ENCODE measurements at regions not wholly inside any gene's neighbourhood (a gene's known extent, or its start where the extent isn't known, plus 50 kb on each side); places are given as distances from the start of the nearest gene placed in this dataset.

DNA sequence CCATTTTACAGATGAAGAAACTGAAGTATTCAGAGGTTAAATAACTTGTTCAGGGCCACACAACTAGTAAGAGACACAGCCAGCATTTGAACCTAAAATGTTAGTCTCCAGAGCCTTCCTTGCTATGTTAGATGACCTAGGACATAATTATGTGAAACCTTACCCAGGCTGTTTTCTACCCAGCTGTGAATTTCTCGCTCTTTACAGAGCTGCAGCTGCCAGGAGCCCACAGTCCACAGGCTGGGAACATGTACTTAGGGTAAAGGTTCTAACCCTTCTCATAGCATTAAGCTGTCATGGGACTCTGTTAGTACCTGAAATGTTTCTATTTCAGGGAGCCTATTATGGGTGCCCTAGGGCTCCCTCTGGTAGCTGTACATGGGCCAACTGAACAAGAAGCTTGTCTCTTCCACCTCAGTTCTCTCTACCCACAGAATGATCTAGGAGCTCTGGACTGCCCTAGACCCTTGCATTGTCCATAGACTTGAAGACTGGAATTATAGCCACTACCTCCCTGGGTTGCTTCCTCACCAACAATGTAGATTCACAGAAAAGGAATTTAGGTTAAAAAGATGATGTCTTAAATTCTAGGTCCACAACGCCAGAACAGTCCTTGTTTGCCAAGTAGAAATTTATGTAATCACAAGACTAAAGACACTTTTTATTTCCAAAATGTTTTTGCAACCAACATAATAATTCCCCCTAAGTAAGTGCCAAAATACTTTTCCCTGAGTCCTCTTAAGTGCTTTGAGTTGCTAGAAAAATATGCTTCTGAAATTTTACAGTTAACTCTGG is 262.9 kb downstream of the PIK3R1 start:
- no peaks in the 10 kb centered on the region; a peak in 1 of 5 replicates for H3K27me3 ChIP-seq (ENCODE audit: control insufficient read depth in 1 of 2, insufficient read depth in 2 of 2, low read length in 2 of 2)
- DNase-seq (ENCODE audit: low spot score) (no peak), ATAC-seq (no peak), FAIRE-seq (no peak)
- in situ Hi-C loops (cut with HindIII; ENCODE audit: extremely low pct_ligation_motif_present, low pct_unique_long_range_greater_than_20kb): no loop called here
- H2AFZ ChIP-seq (ENCODE audit: low read length): no peak overlapping the region
- intact Hi-C loops (cut with micrococcal nuclease; ENCODE audit: unreplicated experiment): no loop called here
- ChIA-PET CTCF (ENCODE audit: low intra/inter-chr PET ratio, low total read pairs) (no interaction called here), POLR2A (no interaction called here)
- no peaks in the 10 kb centered on the region for H3K36me3 ChIP-seq (replicated peaks in 1 of 2; ENCODE audit: control insufficient read depth in 1 of 2, insufficient read depth in 2 of 2, low read length in 2 of 2)
- H3K9me3 ChIP-seq (ENCODE audit: low read length): no peaks in the 10 kb centered on the region
- H4K20me1 ChIP-seq (ENCODE audit: insufficient read depth, low read length): no peaks in the 10 kb centered on the region
- BruUV-seq (replicated peaks): no TSS peak
- no peak overlapping the region for H3K27ac ChIP-seq (ENCODE audit: extremely low read length, insufficient read depth, low read length)
- H3K9ac ChIP-seq (ENCODE audit: insufficient read depth, low read depth, low read length): no peak overlapping the region
- no peak overlapping the region for H3K4me2 ChIP-seq (ENCODE audit: low read depth, low read length)
- peaks cover 8% of the 10 kb centered on the region; the same call in 1 of the 2 replicates for H3K4me1 ChIP-seq (ENCODE audit: insufficient read depth, low read length)
- no peaks in the 10 kb centered on the region for H3K79me2 ChIP-seq (ENCODE audit: insufficient read depth, low read length)
- WGBS (ENCODE audit: low lambda C conversion rate): 25% methylated on average over 2 of the region's 2 CpGs
- H3K4me3 ChIP-seq (replicated peaks in 1 of 3; ENCODE audit: insufficient read depth in 1 of 3, low read depth in 2 of 3, low read length in 3 of 3): no peak overlapping the region
- TF ChIP-seq, protein P1, sequence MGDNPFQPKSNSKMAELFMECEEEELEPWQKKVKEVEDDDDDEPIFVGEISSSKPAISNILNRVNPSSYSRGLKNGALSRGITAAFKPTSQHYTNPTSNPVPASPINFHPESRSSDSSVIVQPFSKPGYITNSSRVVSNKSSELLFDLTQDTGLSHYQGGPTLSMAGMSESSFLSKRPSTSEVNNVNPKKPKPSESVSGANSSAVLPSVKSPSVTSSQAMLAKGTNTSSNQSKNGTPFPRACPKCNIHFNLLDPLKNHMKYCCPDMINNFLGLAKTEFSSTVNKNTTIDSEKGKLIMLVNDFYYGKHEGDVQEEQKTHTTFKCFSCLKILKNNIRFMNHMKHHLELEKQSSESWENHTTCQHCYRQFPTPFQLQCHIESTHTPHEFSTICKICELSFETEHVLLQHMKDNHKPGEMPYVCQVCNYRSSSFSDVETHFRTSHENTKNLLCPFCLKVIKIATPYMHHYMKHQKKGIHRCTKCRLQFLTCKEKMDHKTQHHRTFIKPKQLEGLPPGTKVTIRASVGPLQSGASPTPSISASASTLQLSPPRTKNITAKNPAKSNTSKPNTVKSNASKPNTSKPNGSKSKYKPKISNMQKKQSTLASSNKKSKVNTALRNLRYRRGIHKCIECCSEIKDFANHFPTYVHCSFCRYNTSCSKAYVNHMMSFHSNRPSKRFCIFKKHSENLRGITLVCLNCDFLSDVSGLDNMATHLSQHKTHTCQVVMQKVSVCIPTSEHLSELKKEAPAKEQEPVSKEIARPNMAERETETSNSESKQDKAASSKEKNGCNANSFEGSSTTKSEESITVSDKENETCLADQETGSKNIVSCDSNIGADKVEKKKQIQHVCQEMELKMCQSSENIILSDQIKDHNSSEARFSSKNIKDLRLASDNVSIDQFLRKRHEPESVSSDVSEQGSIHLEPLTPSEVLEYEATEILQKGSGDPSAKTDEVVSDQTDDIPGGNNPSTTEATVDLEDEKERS (CRISPR knock-in tag; IDR thresholded peaks at IDR 0.05): no peak
- TF ChIP-seq SMAD9 (CRISPR knock-in tag; IDR thresholded peaks at IDR 0.05): no peak
- TF ChIP-seq KLF6 (CRISPR knock-in tag; IDR thresholded peaks at IDR 0.05): no peak
- TF ChIP-seq ZNF335 (CRISPR knock-in tag; IDR thresholded peaks at IDR 0.05): no peak
- no peak for TF ChIP-seq SP4 (CRISPR knock-in tag; IDR thresholded peaks at IDR 0.05)
- no peak for TF ChIP-seq ZNF230 (CRISPR knock-in tag; IDR thresholded peaks at IDR 0.05)

All from HepG2 (cell line).